CD4-positive, alpha-beta T cell treated with Interleukin-12 subunit alpha and Interleukin-12 subunit beta, for 1 hour (primary cell): ENCODE measurements at regions not wholly inside any gene's neighbourhood (a gene's known extent, or its start where the extent isn't known, plus 50 kb on each side); places are given as distances from the start of the nearest gene placed in this dataset.
"Not testable (repeated sequence)": the region's sequence is repeated elsewhere in the genome, so short reads cannot be mapped to it uniquely, and the experiment has no call there.

Experiments
- DNase-seq: peaks from one replicate; pipeline ENCODE4 v3.0.0-alpha.2; 2020

DNA sequence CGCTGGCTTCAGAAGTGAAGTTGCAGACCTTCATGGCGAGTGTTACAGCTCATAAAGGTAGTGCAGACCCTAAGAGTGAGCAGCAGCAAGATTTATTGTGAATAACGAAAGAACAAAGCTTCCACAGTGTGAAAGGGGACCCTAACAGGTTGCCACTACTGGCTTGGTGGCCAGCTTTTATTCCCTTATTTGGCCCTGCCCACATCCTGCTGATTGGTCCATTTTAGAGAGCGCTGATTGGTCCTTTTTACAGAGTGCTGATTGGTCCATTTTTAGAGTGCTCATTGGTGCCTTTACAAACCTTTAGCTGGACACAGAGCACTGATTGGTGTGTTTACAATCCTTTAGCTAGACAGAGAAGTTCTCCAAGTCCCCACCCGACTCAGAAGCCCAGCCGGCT is 298.0 kb upstream of the DLGAP1 start:
- not testable (repeated sequence) for DNase-seq

DNA sequence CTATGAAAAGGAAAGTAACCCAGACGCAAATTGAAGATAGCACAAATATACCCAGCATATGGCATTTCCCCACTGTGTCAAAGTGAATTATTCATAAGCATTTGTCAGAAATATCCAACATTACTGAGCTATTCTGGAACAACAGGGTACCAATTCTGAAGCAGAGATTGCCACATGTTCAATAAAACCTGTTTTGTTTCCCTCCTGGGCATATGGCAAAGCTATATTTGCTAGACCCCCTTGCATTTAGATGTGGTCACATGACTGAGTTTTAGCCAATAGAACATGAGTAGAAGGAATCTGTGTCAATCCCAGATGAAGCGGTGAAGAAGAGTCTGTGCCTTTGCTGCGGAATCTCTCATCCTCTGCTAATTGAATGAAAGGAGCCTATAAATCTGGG is 296.4 kb upstream of the DLGAP1 start:
- DNase-seq: no peak

DNA sequence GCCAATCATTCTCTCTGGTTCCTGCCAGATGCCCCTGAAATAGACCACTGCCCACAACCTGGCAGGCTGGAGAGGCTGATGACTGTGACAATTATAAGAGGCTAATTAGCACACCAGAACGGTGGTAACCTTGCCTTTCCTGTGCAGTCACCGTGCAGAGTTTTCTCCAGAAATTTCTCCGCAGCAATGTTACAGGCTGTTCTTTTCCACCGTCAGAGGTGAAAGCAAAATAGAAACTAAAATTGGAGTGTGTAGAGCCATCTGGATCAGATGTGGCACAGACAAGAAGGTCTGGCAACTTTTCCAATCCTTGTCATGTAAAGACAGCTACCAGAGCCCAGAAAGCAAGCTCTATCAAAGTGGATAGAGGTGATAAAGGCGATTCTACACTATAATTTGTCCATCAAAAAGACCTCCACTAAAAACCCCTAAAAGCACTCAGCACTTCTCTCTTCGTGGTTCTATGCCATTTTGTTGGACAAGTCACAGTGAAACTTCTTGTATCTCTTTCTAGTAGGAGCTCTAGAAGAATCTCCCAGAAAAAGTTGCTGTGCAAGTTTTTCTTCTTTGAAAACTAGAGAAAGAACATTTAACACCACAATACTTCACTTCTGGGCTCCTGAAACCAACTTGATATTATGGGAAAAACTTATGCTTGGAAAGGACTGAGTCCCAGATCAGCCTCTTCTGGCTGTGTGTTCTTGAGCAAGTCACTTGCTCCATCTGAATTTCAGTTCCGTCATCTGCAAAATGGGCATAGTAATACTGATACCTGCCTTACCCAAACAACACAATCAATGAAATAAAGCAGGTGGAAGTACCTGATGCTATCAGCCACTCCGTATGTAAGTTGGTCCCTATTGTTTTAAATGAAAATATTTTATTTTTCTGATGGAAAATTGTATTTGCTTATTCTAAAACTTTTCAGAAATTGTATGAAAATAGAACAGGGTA is 295.6 kb upstream of the DLGAP1 start:
- no peak for DNase-seq

DNA sequence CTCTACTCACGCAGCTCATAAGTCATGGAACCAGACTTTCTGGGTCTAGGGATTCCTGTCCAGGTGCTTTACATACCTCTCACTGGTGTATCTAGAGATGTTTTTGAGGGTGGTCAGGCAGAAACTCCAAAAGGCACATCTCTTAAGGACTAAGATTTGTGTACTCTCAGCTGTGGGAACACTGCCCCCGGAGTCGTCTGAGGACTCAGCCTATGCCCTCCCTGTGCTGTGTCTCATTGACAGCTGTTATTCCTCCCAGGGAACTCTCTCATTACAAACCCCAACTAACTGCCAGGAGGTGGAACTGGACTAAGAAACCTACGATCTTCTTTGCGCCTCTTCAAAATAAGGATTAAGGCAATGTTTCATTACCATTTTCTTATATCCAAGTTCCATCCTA is 293.9 kb upstream of the DLGAP1 start:
- DNase-seq: no peak

DNA sequence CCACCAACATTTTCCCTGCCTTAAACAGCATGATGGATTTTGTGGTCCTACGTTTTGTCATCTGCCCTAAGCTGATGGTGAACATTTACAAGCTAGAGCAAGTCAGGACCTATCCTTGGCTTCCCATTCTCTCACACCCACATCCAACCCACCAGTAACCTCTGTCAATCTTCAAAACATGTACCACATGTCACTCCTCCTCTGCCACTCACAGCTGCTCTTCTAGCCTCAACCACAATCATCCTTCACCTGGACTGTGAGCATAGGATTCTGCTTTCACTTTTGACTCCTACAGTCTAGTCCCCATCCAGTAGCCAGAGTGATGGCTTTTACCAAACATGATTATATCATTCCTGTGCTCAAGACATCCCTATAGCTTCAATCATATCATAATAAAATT is 279.8 kb upstream of the DLGAP1 start:
- no peak for DNase-seq

DNA sequence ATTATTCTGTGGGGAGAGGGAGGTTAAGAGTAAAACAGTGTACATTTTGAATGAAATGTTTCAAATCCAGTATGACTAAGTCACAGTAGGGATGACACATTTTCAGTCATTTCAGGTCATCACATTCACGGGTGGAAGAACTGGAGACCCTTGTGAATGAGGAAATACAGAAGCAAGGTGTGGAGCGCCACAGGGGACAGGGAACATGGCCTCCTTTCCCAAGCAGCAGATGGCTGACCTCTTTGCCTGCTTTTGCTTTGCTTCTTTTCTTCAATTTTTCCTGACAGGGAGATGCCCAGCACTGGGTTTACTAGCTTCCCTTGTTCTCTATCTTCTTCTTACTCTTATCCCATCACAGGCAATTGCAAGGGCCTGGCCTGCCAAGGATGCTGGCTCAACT is 278.9 kb upstream of the DLGAP1 start:
- no peak for DNase-seq

DNA sequence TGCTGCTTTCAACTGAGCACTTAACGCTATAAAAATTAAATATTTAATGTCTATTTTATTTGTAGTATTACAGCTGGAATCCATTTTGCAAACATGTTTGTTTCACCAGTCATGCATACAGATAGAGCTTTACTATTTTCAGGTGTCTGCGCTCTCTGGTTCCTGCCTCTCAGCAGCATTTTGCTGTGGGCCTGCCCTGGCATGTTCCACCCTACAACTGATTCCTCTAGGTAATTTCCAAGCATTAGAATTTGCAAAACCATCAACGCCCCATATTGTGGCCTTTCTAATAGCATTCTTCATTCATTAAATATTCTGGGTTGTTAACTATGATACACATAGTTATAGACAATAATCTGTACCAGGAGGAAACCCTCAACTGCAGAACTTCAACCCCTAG is 266.4 kb upstream of the DLGAP1 start:
- no peak for DNase-seq

DNA sequence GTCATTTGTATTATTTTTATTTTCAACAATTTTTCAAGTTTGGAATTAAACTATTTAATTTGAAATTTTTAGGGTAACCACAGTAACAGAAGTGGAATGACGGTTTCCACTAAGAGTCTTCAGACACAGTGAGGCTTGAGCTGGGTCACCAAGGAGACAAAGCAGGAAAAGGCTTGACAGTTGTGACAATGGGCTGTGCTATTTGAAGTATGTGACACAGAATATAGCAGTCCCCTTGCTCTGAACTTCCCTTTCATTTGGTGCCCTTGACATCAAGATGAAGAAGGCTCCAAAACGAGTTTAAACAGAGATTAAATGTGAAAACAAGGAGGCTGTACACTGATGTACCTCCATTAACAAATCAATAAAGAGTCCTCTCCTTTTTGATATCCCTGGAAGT is 265.4 kb upstream of the DLGAP1 start:
- no peak for DNase-seq

DNA sequence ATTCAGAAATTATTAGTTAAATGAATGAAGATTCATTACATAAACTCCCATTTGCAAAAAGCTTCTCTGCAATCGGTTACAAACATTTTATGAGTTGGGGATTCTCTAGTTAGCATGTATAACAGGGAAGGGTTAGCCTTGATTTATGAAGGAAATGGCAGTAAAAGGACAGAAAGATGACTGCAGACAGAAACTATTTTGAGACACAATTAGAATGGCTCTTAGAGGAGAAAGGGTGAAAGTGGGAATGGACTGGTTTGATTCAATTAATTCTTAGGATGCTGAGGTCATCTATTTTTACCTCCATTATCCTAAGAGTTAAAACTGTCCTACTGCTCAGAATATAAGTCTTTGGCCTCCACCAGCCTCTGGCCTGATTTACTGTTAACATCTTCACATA is 250.8 kb upstream of the DLGAP1 start:
- DNase-seq: no peak

DNA sequence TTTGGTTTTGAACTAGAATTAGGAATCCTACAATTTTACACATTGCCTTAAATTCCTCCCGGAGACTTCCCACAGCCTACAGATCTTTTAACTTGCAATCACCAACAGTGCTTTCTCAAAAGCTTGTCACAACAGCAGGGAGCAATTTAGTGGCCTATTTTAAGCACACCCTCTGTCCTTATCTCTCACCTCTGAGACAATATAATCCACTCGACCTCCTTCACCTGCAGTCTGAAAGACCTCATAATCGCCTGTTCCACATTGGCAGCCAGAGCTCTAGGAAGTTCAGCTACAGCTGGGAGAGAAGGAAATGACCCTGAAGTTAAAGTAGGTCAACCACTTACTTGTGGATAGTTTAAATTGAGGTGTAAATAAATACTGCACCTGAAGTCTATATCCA is 249.7 kb upstream of the DLGAP1 start:
- no peak for DNase-seq

DNA sequence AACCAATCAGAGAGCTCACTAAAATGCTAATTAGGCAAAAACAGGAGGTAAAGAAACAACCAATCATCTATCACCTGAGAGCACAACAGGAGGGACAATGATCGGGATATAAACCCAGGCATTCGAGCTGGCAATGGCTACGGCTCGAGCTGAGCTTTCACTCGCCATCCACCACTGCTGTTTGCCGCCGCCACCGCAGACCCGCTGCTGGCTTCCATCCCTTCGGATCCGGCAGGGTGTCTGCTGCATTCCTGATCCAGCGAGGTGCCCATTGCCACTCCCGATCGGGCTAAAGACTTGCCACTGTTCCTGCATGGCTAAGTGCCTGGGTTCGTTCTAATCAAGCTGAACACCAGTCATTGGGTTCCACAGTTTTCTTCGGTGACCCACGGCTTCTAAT is 236.7 kb upstream of the DLGAP1 start:
- DNase-seq: no peak

DNA sequence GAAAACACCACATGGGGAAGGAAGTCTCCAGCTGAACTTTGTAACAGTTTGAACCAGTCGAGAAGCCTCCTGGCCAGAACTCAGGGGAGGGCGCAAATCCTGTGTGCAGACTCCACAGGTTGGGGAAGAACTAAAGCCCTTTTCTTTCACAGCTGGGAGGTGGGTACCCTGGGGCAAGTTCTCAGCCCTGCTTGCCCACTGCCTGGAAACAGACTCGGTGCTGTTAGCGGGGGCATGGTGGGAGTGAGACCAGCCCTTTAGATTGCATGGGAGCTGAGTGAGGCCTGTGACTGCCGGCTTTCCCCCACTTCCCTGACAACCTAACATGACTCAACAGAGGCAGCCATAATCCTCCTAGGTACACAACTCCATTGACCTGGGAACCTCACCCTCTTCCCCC is 223.6 kb upstream of the DLGAP1 start:
- DNase-seq: not testable (repeated sequence)

DNA sequence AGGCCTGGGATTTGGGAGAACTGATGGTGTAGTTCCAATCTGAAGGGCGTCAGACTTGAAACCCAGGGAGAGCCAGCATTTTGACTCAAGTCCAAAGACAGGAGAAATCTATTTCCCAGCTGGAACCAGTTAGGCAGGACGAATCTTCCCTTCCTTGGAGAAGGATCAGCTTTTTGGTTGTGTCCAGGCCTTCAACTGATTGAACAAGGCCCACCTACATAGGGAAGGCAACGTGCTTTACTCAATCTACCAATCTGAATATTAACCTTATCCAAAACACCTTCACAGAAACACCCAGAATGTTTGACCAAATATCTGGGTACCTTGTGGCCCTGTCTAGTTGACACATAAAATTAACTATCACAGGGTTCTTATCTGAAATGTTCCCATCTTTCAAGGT is 221.9 kb upstream of the DLGAP1 start:
- DNase-seq: no peak

DNA sequence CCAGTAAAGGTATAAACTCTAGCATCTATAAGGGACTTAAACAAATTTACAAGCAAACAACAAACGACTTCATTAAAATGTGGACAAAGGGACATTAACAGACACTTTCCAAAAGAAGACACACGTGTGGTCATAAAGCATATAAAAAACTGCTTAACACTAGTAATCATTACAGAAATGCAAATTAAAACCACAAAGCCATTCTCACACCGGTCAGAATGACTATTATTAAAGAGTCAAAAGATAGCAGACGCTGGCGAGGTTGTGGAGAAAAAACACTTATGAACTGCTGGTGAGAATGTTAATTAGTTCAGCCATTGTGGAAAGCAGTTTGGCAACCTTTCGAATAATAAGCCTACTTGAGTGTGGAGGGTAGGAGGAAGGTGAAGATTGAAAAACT is 217.1 kb upstream of the DLGAP1 start:
- DNase-seq: no peak

DNA sequence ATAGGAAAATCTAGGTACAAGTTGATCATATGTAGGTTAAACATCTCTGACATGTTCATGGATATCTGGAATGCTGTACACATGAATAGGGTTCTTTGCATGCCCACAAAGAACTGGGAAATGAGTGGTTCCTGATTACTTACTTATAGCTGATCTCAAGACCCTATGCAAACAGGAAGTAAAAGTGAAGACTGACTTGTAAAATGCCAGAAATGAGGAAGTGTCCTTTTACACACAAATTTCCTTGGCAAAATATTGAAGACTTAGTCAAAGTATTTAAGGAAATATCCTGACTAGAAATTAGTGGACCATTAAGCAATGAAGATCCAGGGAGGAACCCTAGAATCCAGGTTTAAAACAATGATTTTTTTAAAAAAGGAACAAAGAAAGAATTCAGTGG is 203.7 kb upstream of the DLGAP1 start:
- DNase-seq: no peak

DNA sequence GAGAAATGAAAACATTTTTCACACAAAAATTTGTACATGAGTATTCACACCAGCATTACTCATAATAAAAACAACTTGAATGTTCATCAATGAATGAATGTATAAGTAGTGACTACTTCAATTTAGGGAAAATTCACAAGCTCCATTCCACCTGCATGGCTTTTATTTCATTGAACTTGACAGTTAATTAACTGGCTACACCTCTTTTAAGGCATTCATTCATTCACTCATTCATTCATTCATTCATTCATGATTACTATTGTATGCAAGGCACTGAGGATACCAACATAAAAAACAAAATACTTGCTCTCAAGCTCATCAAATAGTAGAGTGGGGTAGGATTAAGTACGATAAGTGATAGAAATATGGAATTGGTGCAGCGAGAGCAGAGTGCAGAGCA is 198.3 kb upstream of the DLGAP1 start:
- no peak for DNase-seq

DNA sequence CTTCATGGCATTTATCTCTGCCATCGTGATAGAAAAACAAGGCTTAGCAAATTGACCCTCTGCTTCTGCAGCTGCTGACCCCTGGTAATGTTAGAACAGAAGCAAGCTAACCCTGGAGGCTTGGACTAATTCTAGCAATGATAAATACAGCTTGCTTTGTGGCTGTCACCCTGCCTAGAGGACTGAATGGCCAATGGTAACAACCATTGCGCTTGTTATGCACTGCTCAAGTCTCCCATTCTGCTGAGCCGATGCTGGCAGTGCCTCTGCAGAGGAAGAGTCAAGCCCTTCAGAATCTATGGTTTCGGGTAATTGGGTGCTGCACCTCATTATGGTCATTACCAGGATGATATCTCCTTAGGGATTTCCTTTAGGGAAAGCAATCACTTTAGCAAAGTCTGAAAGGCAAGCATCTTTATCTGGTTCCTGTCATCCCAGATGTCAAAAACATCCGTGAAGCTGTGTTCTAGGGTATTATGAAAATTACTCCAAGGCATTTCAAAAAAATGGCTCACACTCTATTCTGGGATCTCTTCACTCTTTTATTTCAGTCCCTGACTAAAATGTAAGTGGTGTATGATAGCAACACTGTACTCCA is 186.8 kb upstream of the DLGAP1 start:
- DNase-seq: no peak

DNA sequence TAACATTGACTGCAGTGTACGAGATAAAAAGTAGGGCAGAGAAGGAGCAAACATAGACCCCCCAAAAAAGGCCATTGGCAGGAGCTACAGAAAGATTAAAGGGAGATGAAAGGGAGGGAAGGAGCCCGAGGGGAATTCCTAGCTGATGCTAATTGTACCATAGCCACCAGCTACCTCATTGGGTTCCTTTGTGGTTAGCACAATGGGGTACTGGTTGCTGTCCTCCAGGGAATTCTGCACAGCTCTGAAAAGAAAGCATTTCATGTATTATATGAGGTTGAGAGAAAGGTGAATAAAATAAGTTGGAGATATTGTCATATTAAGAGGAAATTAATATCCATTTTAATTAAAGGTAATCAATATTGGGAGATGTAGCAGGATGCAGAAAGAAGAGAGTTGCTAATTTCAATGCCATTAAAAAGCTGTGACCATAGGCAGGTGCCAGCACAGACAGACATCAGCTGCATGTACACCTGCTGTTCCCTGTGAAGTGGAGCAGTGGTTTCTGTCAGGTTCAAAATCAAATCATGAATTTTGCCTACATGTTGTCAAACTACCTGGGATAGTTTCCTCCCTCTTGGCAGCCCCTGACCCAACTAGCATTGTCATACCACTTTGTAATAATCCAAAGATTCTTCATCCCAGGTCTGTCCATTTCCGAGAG is 185.4 kb upstream of the DLGAP1 start:
- no peak for DNase-seq

DNA sequence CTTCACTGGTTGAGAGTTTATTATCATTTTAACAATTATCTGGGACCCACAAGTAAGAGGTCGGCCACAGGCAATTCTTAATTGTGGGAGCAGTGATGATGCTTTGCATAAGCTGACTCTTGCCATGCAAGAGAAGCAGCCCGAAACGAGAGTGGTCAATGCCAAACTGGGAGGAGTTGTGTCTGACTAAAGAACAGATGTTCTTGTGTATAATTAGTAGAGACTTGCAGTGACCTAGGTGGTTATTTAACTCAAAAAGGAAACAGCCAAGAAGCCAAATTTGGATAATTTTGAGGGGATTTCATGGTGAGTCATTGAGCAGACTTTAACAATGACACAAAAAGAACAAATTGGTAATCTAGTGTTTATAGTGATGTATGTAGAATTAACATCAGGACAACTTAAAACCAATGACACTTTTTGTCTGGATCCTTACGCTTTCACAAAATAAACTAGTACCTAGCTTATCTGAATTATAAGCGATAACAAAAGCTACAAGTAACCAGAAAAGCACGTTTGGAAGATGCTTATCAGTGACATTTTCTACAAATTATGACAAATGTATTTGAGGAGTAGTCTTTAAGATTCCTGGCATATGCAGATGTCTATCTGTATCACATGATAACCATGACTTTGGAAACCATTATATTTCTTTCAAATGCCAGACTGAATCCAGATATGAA is 184.7 kb upstream of the DLGAP1 start:
- DNase-seq: no peak

DNA sequence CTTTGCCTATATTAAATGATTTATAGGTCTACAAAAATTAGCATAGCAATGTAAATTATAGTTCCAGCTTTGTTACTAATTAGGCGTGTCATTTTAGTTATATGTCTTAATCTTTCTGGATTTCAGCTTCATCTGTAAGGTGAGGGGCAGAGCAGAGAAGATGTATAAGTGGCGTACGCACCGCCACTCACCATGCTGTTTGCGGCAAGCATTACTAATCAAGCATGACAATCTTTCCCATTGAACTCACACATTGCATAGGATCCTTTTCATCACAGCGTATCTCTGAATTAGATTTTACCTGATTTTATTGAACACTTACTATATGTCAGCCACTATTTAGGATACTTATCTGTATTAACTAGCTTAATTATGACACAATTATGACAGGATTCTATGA is 183.6 kb upstream of the DLGAP1 start:
- DNase-seq: no peak

DNA sequence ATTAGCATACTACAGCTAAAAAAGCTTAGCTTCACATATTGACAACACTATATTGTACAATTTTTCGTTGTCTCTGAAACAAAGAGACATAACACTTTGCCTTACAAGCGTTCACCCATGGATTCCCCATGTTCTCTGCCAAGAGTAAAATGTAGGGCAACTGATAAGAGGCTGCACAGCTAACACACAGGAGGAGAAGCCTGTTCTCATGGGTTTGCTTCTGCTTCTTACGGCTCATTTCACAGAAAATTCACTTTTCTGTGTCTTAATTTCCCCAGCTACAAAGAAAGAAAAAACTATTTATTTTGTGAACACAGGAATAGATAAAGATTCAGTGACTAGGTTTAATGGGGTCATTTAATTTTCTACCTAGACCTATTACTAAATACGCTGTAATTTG is 182.8 kb upstream of the DLGAP1 start:
- DNase-seq: no peak

DNA sequence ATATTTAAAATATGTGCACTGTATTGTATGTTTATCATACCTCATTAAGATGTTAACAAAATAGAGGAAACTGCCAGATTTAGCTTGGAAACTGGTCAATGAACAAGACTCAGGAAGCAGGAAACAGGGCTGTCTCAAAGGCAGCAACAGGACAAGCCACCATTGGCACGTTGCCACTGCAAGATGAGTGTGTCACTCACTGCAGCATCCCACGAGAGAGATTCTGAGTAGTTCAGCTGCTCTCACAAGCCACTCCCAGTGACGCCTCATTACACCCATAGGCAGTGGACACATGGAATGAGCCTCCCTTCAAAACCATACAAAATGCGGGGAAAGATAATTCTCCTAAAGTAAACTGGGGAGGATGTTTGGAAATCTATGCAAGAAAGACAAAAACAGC is 181.9 kb upstream of the DLGAP1 start:
- DNase-seq: no peak

DNA sequence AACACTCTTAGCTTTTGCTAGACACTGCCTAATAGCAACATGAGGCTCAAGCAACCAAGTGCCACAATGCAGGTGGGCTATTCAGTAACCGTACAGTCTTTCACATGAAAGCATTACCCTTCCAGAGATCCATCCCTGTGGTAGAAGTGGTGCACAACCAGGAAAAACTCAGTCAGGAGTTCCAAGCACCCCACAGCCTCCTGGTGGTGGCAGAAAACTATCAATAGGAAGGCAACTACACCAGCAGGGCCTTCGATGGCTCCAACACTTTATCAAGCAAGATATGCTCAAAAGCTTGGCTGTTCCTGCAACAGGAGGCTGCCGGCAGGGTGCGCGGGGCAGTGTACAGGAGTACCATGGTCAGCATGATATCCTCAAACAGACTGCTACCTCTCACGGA is 176.1 kb upstream of the DLGAP1 start:
- no peak for DNase-seq

DNA sequence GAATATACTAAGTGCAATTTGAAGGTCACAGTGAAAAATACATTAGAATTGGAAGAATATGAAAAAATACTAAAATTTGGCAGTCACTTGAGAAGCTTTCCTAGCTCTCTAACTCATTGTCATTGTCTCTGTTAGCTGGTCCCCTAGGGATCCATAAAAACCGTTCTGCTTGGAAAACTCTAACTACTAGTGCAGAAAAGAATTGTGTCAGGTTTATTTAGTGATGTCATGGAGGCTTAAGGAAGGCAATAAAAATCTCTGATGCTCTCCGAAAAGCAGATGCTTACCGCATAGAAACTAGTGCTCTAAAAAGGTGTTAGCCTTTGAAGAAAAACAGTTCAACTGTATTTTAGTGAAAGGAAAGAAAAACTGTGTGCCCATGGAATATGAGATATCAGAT is 150.1 kb upstream of the DLGAP1 start:
- DNase-seq: no peak
